Stimulated activated CD4-positive, alpha-beta T cell treated with anti-CD3 and anti-CD28 coated beads, Interleukin-1b, Interleukin-23, amount 100 ng/mL, for 1 hour (primary cell): ENCODE measurements at regions not wholly inside any gene's neighbourhood (a gene's known extent, or its start where the extent isn't known, plus 50 kb on each side); places are given as distances from the start of the nearest gene placed in this dataset.

Experiments used
- DNase-seq, 2 donors: peaks; one replicate each; pipeline ENCODE4 v3.0.0-alpha.2; 2020; ENCODE audit warnings: low read depth in 2 of 2

DNA sequence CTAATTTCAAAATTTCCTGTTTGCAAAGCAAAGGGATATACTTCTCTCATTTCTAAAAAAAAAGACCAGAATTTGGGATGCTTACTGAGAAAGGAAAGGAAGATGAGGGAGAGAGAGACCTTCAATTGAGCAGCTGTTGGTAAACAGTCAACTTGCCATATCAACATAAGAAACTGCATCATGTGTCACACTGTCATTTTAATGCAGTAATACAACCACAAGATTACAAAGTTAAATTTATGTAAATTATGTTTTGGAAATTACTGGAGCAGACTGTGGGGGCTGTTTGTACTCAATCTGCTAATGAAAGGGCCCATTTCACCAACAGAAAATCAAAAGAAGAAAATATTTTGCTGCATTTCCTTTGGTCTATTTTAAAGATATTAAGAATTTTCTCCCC, 370.4 kb upstream of the TMPO start:
- no peak for DNase-seq

DNA sequence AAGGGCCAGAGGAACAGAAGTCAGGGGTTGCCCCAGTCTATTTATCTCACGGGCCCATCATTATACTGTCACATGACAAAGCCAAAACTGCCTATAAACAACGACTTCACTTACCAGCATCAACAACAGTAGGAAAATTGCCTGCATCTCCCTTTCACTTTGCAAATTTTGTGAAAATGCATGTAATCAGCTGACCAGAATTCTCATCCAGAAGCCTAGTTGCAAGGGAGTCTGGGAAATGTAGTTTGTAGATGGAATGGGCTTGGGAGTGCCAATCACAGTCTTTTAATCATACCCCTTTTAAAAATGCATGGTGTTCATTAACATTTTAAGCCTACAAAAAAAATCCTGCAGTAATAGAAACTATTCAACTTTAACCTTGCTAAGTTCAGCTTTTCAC, 369.3 kb upstream of the TMPO start:
- DNase-seq, result no peak

DNA sequence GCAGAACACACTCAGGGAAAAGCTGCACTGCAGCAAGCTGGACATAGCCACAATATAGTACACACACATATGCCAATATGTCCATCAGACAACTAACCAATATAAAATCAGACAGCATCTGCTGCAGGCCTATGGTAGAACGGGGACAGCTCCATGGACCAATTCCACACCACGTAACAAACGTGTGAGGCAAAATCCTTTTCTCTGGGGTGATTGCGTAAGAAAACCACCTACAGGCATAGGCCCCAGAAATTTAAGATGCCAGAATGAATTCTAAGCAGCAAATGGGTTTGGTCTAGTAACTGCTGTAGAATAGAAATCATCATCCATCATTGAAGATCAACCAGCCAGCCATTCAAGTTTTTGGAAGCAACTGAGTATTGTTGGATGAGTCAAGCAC, 368.9 kb upstream of the TMPO start:
- DNase-seq, result no peak

DNA sequence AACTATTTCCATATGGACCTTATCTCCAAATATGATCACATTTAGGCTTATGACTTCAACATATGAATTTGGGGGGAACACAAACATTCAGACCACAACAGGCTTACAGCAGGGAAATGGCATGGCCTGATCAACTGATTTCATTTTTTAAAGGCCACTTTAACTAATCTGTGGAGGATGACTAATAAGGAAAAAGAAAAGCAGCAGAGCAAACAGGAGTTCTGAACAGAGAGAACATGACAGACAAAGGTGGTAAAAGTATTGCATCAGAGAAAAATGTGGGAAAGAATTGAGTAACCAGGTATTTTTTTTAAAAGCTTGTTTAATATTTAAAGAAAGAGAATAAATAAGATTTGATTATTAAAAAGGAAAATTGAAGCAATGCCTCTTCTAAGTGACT, 366.1 kb upstream of the TMPO start:
- no peak for DNase-seq

DNA sequence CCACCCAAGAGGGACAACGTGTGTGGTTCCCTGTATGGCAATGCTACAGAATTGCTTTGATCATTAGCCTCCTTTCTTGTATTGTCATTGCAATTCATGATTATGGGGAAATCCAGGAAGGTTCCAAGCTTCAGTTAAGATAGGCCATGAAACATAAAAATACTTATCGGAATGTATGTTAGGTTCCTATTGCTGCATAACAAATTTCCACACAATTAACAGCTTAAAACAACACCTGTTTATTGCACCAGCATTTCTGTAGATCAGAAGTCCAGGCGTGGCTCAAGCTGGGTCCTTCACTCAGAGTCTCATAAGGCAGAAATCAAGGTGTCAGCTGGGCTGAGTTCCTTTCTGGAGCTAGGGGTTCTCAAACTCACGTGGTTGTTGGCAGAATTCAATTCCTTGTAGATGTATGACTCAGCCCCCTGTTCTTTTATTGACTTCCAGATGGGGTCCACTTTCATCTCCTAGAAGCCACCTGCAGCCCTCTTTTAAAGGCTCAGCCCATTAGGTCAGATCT, 365.6 kb upstream of the TMPO start:
- no peak for DNase-seq

DNA sequence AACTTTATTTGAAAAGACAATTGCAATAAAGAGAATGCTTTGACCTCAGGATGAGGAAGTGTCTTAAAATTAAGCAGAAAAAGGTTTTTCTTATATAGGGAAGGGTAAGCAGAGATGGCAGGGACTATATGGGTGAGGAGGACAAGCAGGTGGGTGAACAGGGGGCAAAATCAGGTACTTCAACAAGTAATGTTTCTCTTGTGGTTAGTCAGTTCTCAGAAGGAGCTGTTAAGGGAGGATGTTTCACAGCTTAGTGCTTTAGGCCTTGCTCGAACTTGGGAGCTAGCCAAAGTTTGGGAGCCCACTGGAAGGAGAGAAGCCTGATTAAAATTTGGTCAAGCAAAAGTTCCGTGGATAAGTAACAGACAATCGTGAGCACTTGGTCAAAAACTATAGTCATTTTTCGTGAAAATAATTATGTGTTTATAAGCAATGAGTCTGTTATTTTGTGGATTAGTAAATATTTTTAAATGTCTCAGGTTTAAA, 364.2 kb upstream of the TMPO start:
- no peak for DNase-seq

DNA sequence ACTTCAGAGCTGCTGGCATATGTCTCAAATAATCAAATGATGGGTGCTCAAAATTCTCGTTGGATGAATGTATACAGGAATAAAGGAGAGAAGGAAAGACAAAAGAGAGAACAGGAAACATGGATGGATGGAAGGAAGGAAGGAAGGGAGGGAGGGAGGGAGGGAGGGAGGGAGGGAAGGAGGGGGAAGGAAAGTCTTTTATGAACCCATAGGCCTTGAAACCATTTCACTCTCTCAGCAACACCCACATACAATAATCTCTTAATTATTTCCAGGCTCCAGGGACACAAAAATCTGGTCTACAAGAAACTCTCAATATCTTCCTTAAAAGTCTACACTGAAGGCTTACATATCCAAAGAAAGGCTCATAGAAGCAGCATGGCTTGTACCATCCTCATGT, 363.4 kb upstream of the TMPO start:
- no peak for DNase-seq

DNA sequence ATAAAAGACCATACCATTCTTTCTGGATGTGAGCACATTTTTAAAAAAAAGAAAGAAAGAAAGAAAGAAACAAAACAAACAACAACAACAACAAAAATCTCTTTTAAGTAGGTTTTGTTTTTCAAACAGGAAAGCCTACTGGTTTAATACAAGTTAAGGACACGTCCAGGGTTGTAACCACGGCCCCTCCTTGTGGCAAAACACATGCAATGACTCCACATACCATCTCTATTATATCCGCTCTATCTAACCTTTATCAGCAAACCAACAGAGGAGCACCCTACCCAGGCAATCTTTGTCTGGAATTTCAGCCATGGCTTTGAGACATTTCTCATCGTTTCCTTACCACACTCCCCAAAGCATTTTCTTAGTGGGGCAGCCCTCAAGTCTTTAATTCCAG, 360.5 kb upstream of the TMPO start:
- no peak for DNase-seq

DNA sequence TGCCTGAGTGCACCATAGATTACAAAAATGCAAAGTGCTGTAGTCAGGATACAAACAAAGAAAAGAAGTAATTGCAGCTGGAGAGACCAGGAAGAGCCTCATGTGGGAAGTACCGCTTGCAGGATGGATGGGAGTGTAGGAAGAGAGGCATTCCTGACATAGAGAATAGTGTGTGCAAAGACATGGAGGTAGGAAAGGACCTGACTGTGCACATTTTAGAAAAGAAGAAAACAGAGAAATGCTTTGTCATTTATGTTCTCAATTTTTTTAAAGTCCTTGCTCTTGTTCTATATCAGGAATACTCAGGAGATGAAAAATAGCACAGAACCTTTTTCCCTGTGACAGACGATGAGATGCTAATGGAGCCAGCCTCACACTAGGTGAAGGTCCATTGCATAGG, 358.7 kb upstream of the TMPO start:
- DNase-seq, result no peak

DNA sequence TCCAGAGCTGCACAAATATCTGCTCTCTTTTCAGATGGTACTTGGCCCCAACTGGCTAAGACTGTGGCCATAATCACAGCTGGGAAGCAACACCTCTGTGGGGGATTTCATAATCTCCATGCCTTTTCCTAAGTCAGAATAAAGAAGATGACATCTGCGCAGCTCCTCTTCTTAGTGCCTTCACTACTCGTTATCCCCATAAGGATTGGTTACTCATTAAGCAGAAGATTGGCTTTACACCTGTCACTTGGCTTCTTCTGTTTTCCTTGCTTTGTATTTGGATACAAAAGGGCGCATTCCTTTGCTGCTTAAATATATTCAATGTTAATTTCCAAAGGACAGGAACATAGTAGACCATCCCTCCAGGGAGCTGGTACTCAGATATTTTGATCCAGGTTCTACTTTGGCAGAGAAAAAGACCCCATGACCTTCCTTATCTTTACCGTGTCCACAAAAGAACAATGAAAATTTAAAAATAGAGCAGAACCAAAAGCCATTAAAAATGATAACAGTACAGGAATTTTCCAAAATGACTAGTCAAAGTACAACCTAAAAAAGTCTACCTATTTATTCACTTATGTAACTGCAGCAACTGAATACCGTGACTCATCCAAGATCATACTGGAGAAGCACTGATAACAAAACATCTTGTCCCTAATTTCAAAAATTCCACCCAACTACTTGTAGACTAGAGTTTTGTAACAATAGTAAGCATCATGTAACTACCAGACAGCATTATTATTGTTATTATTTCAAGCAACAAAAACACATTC, 352.3 kb upstream of the TMPO start:
- DNase-seq, result no peak

DNA sequence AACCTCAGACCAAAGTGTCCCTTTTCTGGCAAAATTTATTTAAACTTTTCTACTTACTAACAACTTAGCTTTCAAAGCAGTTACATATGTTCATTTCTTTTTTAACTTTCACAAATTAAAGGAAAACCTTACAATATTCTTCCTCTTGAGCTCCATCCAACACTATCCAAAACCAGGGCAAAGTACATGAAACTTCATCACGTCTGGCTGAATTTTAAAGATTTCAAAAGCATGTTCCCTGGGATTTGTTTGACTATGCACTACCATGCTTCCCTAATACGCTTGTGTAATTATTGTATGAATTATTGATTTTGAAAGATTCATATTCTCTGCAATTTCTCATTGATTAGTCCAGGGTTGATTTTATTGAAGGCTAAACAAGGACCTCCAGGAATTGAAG, 343.1 kb upstream of the TMPO start:
- no peak for DNase-seq

DNA sequence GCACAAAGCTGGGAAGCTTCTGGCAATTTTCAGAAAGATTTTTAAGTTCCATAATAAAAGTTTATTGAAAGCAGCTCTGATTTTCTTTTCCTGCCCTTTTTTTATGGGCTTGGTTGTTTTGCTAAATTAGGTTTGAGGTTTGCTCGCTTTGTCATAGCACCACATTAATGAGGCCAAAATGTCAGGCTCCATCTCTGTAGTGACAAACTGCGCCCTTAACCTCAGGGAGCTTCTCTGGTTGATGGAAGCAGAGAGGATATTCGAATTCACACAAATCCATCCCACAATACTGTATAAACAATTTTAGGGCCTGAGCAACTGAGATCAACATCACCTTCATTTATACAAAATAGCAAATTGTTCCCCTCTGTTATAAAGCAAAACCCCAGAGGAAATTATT, 342.6 kb upstream of the TMPO start:
- DNase-seq, result no peak

DNA sequence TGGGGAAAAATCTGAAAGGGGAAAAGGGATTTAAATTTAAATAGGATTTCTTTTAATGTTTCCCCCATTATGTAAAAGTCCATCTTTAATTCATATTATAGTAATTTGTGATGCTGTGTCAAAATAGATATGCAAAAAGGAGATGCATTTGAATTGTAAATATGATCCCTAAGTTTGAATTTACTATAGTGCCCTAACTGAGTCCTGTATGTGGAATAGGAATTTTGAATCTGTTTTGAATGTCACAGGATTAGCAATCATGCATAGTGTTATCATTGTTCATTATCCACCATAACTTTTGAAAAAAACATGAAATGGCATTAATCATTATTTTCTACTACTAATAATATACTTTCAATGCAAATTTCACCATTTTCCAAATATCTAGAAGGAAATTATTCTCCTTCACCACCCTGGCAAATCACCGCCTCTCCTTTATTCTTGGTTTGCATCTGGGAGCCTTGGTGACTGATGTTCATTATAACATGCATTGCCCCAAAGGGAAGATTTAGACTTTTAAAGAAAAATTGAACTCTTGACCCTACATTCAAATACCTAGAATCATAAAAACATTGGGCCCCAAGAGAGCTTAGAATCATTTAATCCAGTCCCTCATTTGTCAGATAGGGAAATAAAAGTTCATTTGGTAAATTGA, 341.5 kb upstream of the TMPO start:
- no peak for DNase-seq

DNA sequence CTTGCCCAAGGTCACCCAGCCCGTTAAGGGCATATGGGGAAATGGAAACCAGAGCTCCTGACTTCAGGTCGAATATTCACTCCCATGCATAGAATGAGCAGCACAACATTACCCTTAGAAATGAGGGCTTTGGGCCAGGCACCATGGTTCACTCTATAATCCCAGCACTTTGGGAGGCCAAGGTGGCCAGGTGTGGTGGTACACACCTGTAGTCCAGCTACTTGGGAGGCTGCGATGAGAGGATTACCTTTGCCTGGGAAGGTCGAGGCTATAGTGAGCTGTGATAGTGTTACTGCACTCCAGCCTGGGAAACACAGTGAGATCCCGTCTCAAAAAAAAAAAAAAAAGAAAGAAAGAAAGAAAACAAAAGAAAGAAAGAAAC, 341.0 kb upstream of the TMPO start:
- DNase-seq, result no peak

DNA sequence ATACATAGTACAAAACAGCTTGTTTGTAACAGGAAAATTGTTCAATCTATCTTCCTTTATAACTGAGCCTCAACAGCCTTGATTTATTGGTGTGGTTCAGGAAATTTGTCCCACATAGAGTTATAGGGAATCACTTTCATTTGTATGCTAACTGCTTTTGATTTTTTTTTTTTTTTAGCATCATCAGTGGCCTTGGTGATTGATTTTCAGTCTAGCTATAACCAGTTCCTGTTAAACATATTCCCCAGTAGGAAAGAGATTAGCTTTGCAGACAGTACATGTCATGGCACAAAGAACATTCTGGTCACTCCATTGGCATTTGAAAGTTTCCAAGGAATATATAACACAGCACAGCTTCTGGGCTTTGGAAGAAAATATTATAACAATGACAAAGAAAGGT, 337.3 kb upstream of the TMPO start:
- no peak for DNase-seq

DNA sequence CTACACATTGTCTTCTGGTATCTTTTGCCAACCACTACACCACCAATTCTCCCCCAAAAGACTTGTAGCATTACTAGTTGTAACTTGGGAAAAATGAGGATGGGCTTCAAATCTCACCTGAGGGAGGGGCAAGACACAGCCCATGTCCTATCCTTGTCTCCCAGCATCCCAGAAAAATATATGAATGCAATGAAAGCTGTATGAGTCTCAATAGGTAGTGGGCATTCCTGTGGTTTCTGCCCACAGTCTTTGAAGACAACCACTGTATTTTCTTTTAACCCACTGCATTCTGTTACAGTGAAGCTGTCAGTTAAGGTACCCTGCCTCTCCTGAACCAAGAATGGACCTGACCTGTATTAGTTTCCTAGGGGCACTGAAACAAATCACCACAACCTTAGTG, 336.2 kb upstream of the TMPO start:
- no peak for DNase-seq

DNA sequence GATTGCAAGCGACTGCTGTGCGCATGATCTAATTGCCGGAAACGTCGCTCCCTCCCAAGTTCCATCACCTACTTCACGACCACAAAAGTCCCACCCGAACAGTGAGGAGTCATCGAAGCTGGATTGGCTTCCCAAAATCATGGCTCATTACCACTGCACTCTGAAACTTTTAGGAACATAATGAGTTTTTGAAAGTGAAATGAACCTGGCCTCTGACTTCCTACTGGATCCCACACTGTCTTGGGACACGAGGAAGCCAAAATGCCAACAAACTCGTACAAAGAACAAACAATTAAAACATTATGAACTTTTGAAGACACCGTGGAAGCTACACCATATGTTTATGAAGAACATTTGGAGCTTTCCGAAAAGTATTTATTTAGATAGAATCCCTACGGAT, 334.8 kb upstream of the TMPO start:
- no peak for DNase-seq

DNA sequence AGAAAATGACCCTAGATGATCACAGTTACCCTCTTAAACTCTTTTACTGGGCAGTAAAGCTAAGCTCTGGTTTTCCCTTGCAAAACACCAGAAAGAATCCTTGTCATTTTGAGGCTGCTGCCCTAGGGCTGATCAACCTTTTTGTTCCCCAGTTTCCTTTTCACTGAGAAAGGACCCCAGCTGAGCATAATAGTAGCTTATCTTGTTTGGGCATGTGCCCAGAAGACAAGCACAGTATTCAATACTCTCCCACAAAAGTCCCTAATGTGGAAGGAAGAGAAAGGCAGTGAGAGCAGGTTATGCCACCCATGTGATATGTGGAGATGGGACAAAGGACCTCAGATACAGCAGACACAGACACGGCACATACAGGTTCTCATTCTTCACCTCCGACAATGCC, 332.6 kb upstream of the TMPO start:
- DNase-seq, result no peak

DNA sequence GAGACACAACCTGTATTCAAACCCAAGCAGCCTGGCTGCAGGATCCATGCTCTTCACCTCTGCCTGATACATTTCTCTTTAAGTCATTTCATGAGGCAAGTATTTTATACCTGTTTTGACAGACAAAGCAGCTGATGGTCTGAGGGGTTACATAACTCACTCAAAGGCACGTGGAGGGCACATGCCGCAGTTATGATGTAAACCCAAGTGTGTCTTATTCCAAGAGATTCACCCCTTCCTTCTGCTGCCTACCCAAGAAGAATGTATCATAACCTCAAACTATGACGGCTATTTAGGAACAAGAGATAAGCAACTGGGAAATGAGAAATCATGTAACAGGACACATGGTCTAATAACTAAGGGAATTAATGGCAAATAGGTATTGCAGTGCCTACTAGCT, 329.8 kb upstream of the TMPO start:
- DNase-seq, result no peak

DNA sequence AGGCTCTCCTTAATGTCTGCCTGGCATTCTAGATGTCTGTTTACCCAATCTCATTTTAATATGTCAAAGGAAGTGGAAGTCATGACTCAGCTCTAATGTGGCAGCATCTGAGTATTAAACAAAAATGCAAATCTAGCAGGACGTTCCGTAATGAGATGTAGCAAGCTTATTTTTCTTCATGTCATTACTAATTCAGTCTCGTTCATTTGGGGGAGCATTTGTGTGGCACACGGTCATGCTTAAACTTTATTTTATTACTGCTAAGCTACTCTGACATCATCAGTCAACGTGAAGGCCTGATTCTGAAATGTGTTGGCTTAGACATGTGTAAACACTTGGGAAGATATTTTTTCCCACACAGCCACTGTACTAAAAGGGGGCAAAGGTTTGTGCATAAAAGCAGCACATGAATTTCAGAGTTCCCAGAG, 326.7 kb upstream of the TMPO start:
- DNase-seq, result no peak

DNA sequence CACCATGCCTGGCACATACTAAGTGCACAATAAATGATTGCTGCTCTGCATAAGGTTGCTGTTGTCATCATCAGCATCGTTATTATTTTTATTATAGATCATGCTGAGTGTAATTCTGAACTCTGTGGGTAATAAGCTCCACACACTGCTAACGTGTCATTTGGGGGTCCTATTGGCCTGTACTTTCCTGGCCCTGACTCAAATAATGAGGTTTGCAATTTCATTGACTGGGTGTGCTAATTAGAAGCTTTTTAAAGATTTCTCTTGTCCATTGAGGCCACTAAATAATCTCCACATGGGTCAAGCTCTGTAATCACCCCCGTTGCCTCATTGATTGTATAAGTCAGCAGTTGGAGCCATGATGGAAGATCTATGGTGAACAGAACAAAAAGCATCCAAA, 320.8 kb upstream of the TMPO start:
- DNase-seq, result no peak

DNA sequence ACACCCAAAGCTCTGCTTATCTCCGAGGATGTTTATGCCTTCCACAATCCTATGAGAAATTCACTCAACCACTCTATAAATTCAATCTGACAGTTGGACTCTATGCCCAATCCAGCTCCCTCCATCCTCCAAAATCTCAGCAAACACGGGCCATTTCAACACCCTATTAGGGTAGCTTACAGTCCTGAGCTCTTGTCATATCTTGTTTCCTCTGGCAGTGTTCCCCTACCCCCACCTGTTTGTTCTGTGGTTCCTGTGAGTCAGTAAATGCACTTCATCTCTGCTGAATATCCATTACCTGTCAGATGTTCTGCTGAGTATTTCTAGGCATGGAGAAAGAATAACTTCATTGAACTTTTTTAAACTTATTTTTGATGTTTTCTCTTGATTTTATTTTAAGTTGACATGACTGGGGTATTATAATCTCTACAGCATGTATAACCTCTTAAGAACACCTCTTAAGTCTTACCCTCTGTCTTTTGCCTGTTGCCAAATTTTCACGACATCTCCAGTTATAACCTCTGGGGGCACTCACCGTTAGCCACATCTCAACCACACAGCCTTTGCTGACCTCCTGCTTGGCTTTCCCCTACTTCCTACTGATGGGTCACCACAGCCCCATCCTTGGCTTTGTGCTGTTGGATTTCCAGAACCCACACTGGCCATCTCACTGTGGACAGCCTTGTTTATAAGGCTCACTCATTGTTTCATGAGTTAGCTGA, 317.0 kb upstream of the TMPO start:
- no peak for DNase-seq

DNA sequence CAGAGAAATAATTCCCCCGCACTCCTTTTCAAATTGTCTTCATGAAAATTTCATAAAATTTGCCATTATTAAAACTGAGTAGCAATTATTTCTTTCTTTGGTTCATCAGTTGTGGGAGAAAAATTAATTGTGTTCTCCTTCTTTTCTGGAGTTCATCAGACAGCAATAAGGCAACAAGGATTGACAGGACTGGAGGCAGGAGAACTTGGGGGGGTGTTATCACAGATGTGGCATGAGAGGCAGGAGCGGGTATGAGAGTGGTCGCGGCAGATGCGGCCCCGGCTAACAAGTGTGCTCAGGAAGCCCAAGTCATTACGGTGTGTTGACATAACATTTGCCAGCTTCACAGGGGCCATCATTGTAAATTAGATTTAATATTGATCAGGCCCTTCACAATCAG, 306.6 kb upstream of the TMPO start:
- DNase-seq, result no peak
